Omental fat pad (tissue), 3 donors: ENCODE measurements at regions not wholly inside any gene's neighbourhood (a gene's known extent, or its start where the extent isn't known, plus 50 kb on each side); places are given as distances from the start of the nearest gene placed in this dataset.

Source experiments
- ATAC-seq: fragments of 150-250 bp; one replicate; pipeline ENCODE4 v1.9.1; 2016; ENCODE audit warnings: mild to moderate bottlenecking, moderate library complexity; ENCODE audit not compliant: low FRiP score
- DNase-seq: peaks from one replicate; pipeline ENCODE4 v3.0.0-alpha.2; 2019; ENCODE audit warnings: low spot score
- TF ChIP-seq, protein P1 (sequence below), 3 donors: fragments of 450-650 bp; IDR thresholded peaks; one replicate each; pipeline ENCODE4 v1.5.1; 2016 to 2017; ENCODE audit warnings: antibody characterized with exemption in 3 of 3, mild to moderate bottlenecking in 3 of 3, moderate library complexity in 2 of 3

DNA sequence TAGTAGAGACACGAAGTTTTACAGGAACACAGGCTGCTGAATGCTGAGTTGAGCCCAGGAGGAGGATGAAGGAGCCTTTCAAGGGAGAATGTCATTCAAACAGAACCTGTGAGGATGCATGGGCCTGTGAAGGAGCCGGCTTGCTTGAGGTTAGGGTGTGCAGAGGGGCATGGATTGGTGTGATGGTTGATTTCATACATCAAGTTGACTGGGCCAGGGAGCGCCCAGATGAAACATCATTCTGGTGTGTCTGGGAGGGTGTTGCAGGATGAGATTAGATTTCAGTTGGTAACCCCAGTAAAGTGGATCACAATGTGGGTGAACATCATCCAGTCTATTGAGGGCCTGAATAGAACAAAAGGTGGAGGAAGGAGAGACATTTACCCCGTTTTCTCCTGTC, 243.6 kb downstream of the EDEM1 start:
- no peak for DNase-seq
- TF ChIP-seq, protein P1, sequence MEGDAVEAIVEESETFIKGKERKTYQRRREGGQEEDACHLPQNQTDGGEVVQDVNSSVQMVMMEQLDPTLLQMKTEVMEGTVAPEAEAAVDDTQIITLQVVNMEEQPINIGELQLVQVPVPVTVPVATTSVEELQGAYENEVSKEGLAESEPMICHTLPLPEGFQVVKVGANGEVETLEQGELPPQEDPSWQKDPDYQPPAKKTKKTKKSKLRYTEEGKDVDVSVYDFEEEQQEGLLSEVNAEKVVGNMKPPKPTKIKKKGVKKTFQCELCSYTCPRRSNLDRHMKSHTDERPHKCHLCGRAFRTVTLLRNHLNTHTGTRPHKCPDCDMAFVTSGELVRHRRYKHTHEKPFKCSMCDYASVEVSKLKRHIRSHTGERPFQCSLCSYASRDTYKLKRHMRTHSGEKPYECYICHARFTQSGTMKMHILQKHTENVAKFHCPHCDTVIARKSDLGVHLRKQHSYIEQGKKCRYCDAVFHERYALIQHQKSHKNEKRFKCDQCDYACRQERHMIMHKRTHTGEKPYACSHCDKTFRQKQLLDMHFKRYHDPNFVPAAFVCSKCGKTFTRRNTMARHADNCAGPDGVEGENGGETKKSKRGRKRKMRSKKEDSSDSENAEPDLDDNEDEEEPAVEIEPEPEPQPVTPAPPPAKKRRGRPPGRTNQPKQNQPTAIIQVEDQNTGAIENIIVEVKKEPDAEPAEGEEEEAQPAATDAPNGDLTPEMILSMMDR (IDR thresholded peaks at IDR 0.05): no peak
- no peak for ATAC-seq

DNA sequence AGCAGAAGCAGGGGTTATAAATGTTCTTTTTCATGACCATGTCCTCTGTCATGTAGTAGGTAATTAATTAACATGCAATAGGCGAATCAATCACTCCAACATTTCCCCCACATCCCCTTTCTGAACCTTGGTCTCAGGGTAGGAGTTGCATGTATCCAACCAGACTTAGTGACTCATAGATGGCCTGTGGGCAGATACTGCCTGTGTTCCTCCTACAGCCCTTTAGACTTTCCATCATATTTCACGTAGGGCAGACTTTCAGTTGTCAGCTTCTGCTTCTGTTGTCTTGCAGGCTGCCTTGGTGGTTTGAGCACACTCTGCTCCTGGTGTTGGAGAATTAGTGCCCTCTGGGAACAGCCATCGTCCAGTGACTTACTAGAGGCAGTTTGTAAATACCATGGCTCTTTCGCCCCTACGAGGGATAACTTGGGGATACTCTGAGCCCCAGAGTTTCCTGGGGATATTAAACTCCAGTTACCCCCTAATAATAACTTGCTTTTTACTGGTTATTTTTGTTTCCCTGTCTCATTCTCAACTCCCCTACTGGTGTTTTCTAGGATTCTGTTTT, 244.4 kb downstream of the EDEM1 start:
- DNase-seq: no peak
- TF ChIP-seq, protein P1 (IDR thresholded peaks at IDR 0.05): no peak
- ATAC-seq: no peak

DNA sequence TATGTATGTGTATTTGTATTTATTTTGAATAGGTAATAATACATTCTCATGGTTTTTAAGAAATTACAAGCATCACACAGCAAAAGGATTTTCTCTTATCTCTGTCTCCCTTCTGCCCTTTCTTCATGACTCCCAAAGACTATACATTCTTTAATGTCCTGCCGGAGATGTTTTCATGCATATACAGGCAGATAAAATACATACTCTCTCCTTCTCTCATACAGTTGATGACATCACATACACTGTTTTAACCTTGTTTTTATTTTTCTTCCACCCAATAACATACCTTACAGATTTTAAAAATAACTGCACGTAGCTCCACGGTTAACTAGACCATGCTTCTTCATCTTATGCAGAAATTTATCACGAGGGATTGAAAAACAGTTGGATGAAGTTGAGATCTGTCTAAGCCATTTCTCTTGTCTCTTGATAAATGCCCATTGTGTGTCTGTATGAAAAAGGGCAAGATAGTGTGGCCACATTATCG, 249.8 kb downstream of the EDEM1 start:
- ATAC-seq (no peak), DNase-seq (no peak)
- TF ChIP-seq, protein P1 (IDR thresholded peaks at IDR 0.05): no peak

DNA sequence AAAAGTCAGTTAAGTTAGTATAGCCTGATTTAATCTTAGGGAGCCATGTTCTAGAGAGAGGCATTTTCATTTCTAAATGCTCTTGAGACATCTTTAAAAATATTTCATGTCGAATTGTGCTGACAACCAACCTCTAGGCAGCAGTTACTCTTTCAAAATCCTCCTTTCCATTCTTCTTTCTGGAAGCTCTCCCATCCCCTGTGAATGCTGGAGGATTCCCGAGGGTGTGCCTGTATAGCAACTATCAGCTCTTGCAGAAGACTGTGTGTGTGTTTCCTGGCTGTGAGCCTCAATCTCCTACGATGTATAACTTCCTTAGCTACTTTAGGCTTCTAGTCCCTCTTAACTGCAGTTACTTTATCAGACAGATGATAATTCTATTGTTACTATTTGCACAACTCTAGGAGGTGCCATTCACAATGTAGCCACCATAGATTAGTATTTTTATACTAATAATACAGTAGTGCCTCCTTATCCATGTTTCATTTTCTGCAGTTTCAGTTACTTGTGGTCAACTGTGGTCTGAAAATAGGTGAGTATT, 250.3 kb downstream of the EDEM1 start:
- DNase-seq (no peak), ATAC-seq (no peak)
- TF ChIP-seq, protein P1 (IDR thresholded peaks at IDR 0.05): no peak

DNA sequence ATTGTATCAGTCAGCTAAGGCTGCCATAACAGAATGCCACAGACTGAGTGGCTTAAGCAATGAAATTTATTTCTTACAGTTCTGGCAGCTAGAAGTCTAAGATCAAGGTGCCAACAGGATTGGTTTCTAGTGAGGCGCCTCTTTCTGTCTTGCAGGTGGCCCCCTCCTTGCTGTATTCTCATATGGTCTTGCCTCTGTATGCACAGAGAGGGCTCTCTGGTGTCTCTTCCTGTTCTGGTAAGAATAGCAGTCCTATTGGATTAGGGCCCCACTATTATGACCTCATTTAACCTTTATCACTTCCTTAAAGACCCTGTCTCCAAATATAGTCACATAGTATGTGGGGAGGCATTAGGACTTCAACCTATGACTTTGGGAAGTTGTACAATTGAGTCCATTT, 253.9 kb downstream of the EDEM1 start:
- TF ChIP-seq, protein P1 (IDR thresholded peaks at IDR 0.05): no peak
- no peak for ATAC-seq
- no peak for DNase-seq

DNA sequence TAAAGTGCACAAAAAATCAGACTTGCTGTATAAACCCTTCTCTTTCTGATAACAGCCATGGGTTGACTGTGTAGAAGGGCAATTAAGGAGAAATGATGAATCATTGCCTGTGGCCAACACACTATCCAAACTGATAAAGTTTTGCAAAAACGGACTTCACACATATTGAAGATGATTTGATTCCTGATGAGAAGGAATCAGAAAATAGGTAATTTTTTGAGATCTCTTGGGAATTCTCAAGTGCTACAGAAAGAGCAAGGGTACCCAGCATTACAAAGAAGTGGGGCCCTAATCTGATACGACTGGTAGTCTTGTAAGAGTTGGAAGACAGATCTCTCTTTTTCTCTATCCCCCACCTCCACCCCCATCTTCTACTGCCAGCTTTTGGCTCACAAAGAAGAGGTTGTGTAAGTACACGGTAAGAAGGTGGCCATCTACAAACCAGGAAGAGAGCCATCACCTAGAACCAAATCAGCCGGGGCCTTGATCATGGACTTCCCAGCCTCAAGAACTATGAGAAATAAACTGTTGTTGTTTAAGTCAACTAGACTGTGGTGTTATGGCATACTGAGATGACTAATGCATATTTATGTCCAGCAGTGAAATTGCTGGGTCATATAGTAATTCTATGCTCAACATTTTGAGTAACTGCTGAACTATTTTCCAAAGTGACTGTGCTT, 254.7 kb downstream of the EDEM1 start:
- TF ChIP-seq, protein P1 (IDR thresholded peaks at IDR 0.05): no peak
- DNase-seq (no peak), ATAC-seq (no peak)

DNA sequence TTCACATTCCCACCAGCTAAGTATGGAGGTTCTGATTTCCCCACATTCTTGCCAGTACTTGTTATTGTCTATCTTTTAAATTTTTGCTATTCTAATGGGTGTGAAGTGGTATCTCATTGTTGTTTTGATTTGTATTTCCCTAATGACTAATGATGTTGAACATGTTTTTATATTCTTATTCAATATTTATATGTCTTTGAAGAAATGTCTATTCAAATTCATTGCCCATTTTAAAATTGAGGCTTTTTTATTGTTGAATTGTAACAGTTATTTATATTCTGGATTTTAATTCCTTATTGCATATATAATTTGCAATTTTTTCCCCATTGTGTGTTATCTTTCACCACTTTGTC, 255.3 kb downstream of the EDEM1 start:
- no peak for ATAC-seq
- DNase-seq: no peak
- TF ChIP-seq, protein P1 (IDR thresholded peaks at IDR 0.05): no peak
